ENCODE measurements at regions not wholly inside any gene's neighbourhood (a gene's known extent, or its start where the extent isn't known, plus 50 kb on each side); places are given as distances from the start of the nearest gene placed in this dataset.

DNA sequence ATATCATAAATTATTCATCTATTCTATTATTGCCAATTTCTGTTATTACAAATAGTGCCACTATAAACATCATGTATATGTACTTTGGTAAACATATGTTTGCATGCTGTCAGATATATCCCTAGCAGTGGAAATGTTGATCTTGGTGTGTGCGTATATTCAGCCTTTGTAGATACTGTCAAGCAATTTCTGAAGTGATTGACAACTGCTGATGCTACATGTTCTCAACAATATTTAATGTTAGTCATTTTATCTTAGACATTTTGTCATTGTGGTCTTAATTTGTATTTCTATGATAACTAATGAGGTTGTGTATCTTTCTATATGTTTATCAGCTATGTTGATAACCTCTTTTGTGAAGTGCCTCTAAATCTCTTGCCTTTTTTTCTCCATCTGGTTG is 186.5 kb upstream of the NRG3 start:
- no peak for TF ChIP-seq POLR2A (IDR thresholded peaks at IDR 0.05)
- TF ChIP-seq, protein P1, sequence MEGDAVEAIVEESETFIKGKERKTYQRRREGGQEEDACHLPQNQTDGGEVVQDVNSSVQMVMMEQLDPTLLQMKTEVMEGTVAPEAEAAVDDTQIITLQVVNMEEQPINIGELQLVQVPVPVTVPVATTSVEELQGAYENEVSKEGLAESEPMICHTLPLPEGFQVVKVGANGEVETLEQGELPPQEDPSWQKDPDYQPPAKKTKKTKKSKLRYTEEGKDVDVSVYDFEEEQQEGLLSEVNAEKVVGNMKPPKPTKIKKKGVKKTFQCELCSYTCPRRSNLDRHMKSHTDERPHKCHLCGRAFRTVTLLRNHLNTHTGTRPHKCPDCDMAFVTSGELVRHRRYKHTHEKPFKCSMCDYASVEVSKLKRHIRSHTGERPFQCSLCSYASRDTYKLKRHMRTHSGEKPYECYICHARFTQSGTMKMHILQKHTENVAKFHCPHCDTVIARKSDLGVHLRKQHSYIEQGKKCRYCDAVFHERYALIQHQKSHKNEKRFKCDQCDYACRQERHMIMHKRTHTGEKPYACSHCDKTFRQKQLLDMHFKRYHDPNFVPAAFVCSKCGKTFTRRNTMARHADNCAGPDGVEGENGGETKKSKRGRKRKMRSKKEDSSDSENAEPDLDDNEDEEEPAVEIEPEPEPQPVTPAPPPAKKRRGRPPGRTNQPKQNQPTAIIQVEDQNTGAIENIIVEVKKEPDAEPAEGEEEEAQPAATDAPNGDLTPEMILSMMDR (IDR thresholded peaks at IDR 0.05): no peak

Measured in breast epithelium (tissue), 3 donors.